ENCODE measurements at regions not wholly inside any gene's neighbourhood (a gene's known extent, or its start where the extent isn't known, plus 50 kb on each side); places are given as distances from the start of the nearest gene placed in this dataset.
"Not testable (repeated sequence)": the region's sequence is repeated elsewhere in the genome, so short reads cannot be mapped to it uniquely, and the experiment has no call there.

- DNase-seq (ENCODE audit: low read depth): no peak
Measured at GRCh38 chr1:95520390-95520789, 286.4 kb downstream of the RWDD3 start.

GRCh38 chr1:95532335-95532734 lies 298.3 kb downstream of the RWDD3 start:
- DNase-seq (ENCODE audit: low read depth): no peak

- no peak for DNase-seq (ENCODE audit: low read depth)
Measured at GRCh38 chr1:95534985-95535384, 301.0 kb downstream of the RWDD3 start.

- no peak for DNase-seq (ENCODE audit: low read depth)
Measured at GRCh38 chr1:95535614-95536013, 301.6 kb downstream of the RWDD3 start.

- no peak for DNase-seq (ENCODE audit: low read depth)
Measured at GRCh38 chr1:95536501-95536900, 302.5 kb downstream of the RWDD3 start.

- DNase-seq (ENCODE audit: low read depth): no peak
Measured at GRCh38 chr1:95537176-95537575, 303.2 kb downstream of the RWDD3 start.

- DNase-seq (ENCODE audit: low read depth): not testable (repeated sequence)
Measured at GRCh38 chr1:95538242-95538641, 304.2 kb downstream of the RWDD3 start.

GRCh38 chr1:95542936-95543335 lies 308.9 kb downstream of the RWDD3 start:
- DNase-seq (ENCODE audit: low read depth): no peak

- peak; percentile 1 for DNase-seq (ENCODE audit: low read depth)
Measured at GRCh38 chr1:95547005-95547404, 313.0 kb downstream of the RWDD3 start.

- no peak for DNase-seq (ENCODE audit: low read depth)
Measured at GRCh38 chr1:95548211-95548610, 314.2 kb downstream of the RWDD3 start.

GRCh38 chr1:95551201-95551600 lies 317.2 kb downstream of the RWDD3 start:
- no peak for DNase-seq (ENCODE audit: low read depth)

GRCh38 chr1:95553595-95553994 lies 319.6 kb downstream of the RWDD3 start:
- no peak for DNase-seq (ENCODE audit: low read depth)

- DNase-seq (ENCODE audit: low read depth): no peak
Measured at GRCh38 chr1:95554408-95554807, 320.4 kb downstream of the RWDD3 start.

- DNase-seq (ENCODE audit: low read depth): no peak
Measured at GRCh38 chr1:95558791-95559190, 324.8 kb downstream of the RWDD3 start.

GRCh38 chr1:95561346-95561745 lies 327.3 kb downstream of the RWDD3 start:
- no peak for DNase-seq (ENCODE audit: low read depth)

GRCh38 chr1:95562230-95562629 lies 328.2 kb downstream of the RWDD3 start:
- no peak for DNase-seq (ENCODE audit: low read depth)

GRCh38 chr1:95572002-95572401 lies 338.0 kb downstream of the RWDD3 start:
- DNase-seq (ENCODE audit: low read depth): no peak

GRCh38 chr1:95572962-95573361 lies 339.0 kb downstream of the RWDD3 start:
- no peak for DNase-seq (ENCODE audit: low read depth)

GRCh38 chr1:95575291-95575690 lies 341.3 kb downstream of the RWDD3 start:
- no peak for DNase-seq (ENCODE audit: low read depth)

- no peak for DNase-seq (ENCODE audit: low read depth)
Measured at GRCh38 chr1:95578462-95578861, 344.5 kb downstream of the RWDD3 start.

- no peak for DNase-seq (ENCODE audit: low read depth)
Measured at GRCh38 chr1:95582191-95582590, 348.2 kb downstream of the RWDD3 start.

GRCh38 chr1:95582746-95583145 lies 348.7 kb downstream of the RWDD3 start:
- no peak for DNase-seq (ENCODE audit: low read depth)

GRCh38 chr1:95583661-95584210 lies 349.7 kb downstream of the RWDD3 start:
- DNase-seq (ENCODE audit: low read depth): no peak

GRCh38 chr1:95584315-95584714 lies 350.3 kb downstream of the RWDD3 start:
- DNase-seq (ENCODE audit: low read depth): no peak

GRCh38 chr1:95604771-95605170 lies 370.8 kb downstream of the RWDD3 start:
- no peak for DNase-seq (ENCODE audit: low read depth)

All from RPMI7951 (cell line).